ENCODE measurements at regions not wholly inside any gene's neighbourhood (a gene's known extent, or its start where the extent isn't known, plus 50 kb on each side); places are given as distances from the start of the nearest gene placed in this dataset.

DNA sequence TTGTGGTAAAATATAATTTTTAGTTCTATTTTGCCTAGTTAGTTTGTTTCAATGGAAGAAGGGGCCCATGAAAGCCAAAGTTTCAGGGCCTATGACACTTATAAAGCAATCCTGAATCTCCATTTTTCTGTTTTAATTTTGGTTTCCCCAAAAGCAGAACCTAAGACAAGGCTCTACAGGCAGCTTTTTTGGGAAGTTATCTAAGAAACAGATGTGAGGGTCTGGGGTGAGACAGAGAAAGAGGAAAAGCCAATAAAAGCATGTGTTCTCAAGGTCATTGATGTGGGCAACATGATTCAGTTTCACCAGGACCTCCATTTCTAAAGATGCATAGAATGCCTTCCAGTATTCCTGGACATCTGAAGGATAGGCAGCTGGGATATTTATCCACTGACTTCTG lies 598.5 kb downstream of the PDCD6IP start:
- TF ChIP-seq, protein P1, sequence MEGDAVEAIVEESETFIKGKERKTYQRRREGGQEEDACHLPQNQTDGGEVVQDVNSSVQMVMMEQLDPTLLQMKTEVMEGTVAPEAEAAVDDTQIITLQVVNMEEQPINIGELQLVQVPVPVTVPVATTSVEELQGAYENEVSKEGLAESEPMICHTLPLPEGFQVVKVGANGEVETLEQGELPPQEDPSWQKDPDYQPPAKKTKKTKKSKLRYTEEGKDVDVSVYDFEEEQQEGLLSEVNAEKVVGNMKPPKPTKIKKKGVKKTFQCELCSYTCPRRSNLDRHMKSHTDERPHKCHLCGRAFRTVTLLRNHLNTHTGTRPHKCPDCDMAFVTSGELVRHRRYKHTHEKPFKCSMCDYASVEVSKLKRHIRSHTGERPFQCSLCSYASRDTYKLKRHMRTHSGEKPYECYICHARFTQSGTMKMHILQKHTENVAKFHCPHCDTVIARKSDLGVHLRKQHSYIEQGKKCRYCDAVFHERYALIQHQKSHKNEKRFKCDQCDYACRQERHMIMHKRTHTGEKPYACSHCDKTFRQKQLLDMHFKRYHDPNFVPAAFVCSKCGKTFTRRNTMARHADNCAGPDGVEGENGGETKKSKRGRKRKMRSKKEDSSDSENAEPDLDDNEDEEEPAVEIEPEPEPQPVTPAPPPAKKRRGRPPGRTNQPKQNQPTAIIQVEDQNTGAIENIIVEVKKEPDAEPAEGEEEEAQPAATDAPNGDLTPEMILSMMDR (conservative IDR thresholded peaks at IDR 0.05): no peak
- no peak overlapping the region for H3K27ac Mint-ChIP-seq
- H3K36me3 Mint-ChIP-seq: no peaks in the 10 kb centered on the region
- no peak for DNase-seq (ENCODE audit: extremely low spot score, unreplicated experiment)
- H3K27me3 Mint-ChIP-seq: no peaks in the 10 kb centered on the region
- H3K9me3 Mint-ChIP-seq: no peaks in the 10 kb centered on the region
- H3K4me3 Mint-ChIP-seq: no peak overlapping the region
- no peaks in the 10 kb centered on the region for H3K4me1 Mint-ChIP-seq (ENCODE audit: unreplicated experiment)

DNA sequence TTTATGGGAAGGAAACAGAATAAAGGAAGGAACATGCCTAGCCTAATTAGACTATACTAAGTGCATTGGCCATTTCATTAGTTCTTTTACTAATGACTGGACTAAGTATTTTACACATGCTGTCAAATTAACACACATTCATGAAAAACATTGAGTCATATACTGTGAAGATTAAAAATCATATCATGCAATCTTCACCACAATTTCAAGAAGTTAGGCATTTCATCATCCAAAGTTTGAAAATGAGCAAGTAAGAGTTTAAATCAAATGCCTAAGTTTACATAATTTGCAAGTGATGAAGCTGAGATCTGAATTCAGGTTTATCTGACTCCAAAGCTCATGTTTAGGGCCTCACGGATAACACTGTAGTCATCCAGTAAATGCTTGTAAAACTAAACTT lies 601.0 kb downstream of the PDCD6IP start:
- Mint-ChIP-seq H3K9me3 (no peaks in the 10 kb centered on the region), H3K27me3 (no peaks in the 10 kb centered on the region), H3K27ac (no peak overlapping the region), H3K36me3 (no peaks in the 10 kb centered on the region), H3K4me1 (ENCODE audit: unreplicated experiment) (no peaks in the 10 kb centered on the region), H3K4me3 (no peak overlapping the region)
- TF ChIP-seq, protein P1 (conservative IDR thresholded peaks at IDR 0.05): no peak
- DNase-seq (ENCODE audit: extremely low spot score, unreplicated experiment): no peak

DNA sequence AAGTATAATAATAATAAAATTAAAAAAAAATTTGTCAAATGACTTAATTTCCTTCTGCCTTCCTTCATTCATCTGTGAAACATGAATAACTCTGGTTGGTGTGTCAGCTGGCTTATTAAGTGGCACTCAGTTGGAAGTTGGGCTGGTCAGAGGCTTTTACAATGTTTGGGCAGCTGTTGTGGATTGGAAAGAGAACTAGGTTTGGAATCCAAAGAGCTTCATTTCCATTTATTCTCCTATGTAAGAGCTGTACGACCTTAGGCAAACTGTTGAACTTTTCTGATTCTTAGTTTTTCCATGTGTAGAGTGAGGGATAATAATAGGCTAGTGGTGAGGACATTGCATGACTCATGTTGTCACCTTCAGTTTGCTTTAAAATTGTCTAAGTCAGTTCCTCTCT lies 606.7 kb downstream of the PDCD6IP start:
- H3K27ac Mint-ChIP-seq: no peak overlapping the region
- H3K36me3 Mint-ChIP-seq: no peaks in the 10 kb centered on the region
- TF ChIP-seq, protein P1 (conservative IDR thresholded peaks at IDR 0.05): no peak
- no peaks in the 10 kb centered on the region for H3K9me3 Mint-ChIP-seq
- H3K27me3 Mint-ChIP-seq: no peaks in the 10 kb centered on the region
- no peaks in the 10 kb centered on the region for H3K4me1 Mint-ChIP-seq (ENCODE audit: unreplicated experiment)
- H3K4me3 Mint-ChIP-seq: no peak overlapping the region
- no peak for DNase-seq (ENCODE audit: extremely low spot score, unreplicated experiment)

DNA sequence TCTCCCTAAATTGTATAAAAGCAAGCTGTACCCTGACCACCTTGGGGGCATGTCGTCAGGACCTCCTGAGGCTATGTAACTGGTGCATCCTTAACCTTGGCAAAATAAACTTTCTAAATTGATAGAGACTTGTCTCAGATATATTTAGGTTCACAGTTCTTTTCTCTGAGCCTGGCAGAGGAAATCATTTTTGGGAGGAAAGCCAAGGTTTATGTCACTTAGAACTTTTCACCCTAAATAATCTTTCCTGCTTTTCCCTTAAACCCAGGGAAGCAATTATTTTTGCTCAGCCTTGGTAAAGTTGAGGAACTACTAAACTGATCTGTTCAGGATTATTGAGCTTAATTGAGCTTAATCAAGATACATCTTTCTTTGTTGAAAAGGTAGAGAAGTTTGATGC lies 608.9 kb downstream of the PDCD6IP start:
- Mint-ChIP-seq H3K36me3 (no peaks in the 10 kb centered on the region), H3K9me3 (no peaks in the 10 kb centered on the region), H3K27me3 (no peaks in the 10 kb centered on the region), H3K4me3 (no peak overlapping the region), H3K27ac (no peak overlapping the region), H3K4me1 (ENCODE audit: unreplicated experiment) (no peaks in the 10 kb centered on the region)
- DNase-seq (ENCODE audit: extremely low spot score, unreplicated experiment): no peak
- TF ChIP-seq, protein P1 (conservative IDR thresholded peaks at IDR 0.05): no peak

DNA sequence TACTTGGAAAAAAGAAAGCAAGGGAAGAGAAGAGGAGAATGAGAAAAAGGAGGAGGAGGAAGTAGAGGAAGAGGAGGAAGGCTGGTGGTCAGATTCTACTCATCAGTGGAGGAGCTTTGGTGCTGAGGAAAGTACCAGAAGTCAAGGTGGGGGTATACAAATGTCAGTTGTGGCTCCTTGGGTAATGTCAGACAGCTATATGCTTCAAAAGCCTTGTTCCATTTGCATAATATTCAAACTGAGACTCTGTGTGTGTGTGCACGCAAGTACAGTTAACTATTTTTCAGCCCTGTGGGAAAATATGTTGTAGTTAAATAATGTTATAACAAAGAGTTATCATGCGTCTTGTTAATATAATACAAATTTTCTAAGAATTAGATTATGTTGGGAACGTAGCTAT lies 609.7 kb downstream of the PDCD6IP start:
- no peaks in the 10 kb centered on the region for H3K9me3 Mint-ChIP-seq
- H3K27me3 Mint-ChIP-seq: no peaks in the 10 kb centered on the region
- no peak for DNase-seq (ENCODE audit: extremely low spot score, unreplicated experiment)
- no peaks in the 10 kb centered on the region for H3K4me1 Mint-ChIP-seq (ENCODE audit: unreplicated experiment)
- no peaks in the 10 kb centered on the region for H3K36me3 Mint-ChIP-seq
- H3K4me3 Mint-ChIP-seq: no peak overlapping the region
- TF ChIP-seq, protein P1 (conservative IDR thresholded peaks at IDR 0.05): no peak
- H3K27ac Mint-ChIP-seq: no peak overlapping the region

DNA sequence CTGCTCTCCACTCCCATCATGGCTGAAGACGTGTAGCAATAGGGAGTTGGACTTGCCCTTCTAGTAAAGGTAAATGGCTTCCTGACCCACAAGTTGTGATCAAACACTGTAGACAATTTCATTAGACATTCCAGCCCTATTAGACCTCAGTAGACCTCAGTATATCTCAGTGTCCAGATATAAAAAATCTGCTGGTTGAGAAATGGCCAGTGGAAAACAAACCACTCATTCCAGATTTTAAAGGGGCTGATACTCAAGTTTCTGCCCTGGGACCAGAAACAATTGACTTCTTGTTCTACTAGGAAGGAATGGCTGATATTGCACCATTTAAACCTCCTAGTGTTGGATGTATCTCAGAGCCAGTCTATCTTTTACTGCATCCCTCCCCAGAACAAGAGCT lies 613.2 kb downstream of the PDCD6IP start:
- no peaks in the 10 kb centered on the region for H3K36me3 Mint-ChIP-seq
- no peak overlapping the region for H3K27ac Mint-ChIP-seq
- no peaks in the 10 kb centered on the region for H3K9me3 Mint-ChIP-seq
- TF ChIP-seq, protein P1 (conservative IDR thresholded peaks at IDR 0.05): no peak
- H3K4me3 Mint-ChIP-seq: no peak overlapping the region
- DNase-seq (ENCODE audit: extremely low spot score, unreplicated experiment): no peak
- no peaks in the 10 kb centered on the region for H3K4me1 Mint-ChIP-seq (ENCODE audit: unreplicated experiment)
- no peaks in the 10 kb centered on the region for H3K27me3 Mint-ChIP-seq

All from type B pancreatic cell (in vitro differentiated cells).